GM21526 (cell line): ENCODE measurements at regions not wholly inside any gene's neighbourhood (a gene's known extent, or its start where the extent isn't known, plus 50 kb on each side); places are given as distances from the start of the nearest gene placed in this dataset.
"Not testable (repeated sequence)": the region's sequence is repeated elsewhere in the genome, so short reads cannot be mapped to it uniquely, and the experiment has no call there.

Source experiments
- ATAC-seq: cut with Tn5 transposase; IDR thresholded peaks from one replicate; pipeline ENCODE4 v1.9.1; 2021; ENCODE audit warnings: moderate library complexity; ENCODE audit not compliant: unreplicated experiment, low FRiP score

DNA sequence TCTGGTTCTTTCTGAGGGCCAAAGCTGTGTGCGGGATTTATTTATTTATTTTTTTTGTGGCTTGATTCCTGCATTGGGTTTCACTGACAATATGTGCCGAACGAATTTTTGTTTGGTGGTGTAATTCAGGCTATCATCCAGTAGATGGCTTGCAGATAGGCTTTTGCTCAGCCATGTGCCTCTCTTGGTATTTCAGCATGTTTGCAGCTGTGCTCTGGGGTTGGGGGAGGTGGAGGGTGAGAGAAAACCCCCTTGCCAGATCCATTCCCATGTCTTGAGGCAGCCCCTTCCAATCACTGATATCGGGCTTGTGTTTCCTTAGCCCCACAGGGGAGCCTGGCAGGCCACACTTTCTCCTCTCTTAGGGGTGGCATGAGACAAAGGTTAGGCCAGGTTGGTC, 302.4 kb downstream of the PTGER3 start:
- ATAC-seq: no peak

GRCh38 chr1:70746062-70746461, 301.6 kb downstream of the PTGER3 start:
- ATAC-seq: not testable (repeated sequence)

DNA sequence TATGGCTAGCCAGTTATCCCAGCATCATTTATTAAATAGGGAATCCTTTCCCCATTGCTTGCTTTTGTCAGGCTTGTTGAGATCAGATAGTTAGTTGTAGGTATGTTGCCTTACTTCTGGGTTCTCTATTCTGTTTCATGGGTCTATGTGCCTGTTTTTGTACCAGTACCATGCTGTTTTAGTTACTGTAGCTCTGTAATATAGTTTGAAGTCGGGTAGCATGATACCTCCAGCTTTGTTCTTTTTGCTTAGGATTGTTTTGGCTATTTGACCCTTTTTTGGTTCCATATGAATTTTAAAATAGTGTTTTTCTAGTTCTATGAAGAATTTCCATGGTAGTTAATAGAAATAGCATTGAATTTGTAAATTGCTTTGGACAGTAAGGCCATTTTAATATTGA, 300.5 kb downstream of the PTGER3 start:
- not testable (repeated sequence) for ATAC-seq

GRCh38 chr1:70751676-70752287, 295.8 kb downstream of the PTGER3 start:
- ATAC-seq: not testable (repeated sequence)

GRCh38 chr1:70754701-70755100, 292.9 kb downstream of the PTGER3 start:
- ATAC-seq: no peak

GRCh38 chr1:70760154-70760553, 287.5 kb downstream of the PTGER3 start:
- ATAC-seq: no peak

- no peak for ATAC-seq
Observed at GRCh38 chr1:70762386-70762785, 285.2 kb downstream of the PTGER3 start.

GRCh38 chr1:70764747-70765146, 282.9 kb downstream of the PTGER3 start:
- ATAC-seq: no peak

- ATAC-seq: no peak
Observed at GRCh38 chr1:70767377-70767776, 280.2 kb downstream of the PTGER3 start.

DNA sequence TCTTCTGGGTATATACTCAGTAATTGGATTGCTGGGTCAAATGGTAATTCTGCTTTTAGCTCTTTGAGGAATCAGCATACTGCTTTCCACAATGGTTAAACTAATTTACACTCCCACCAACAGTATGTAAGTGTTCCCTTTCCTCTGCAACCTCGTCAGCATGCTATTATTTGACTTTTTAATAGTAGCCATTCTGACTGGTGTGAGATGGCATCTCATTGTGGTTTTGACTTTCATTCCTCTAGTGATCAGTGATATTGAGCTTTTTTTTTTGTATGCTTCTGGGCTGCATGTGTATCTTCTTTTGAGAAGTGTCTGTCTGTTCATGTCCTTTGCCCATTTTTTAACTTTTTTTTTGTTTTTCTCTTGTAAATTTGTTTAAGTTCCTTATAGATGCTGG, 279.4 kb downstream of the PTGER3 start:
- no peak for ATAC-seq

- no peak for ATAC-seq
Observed at GRCh38 chr1:70778056-70778762, 269.4 kb downstream of the PTGER3 start.

GRCh38 chr1:70778934-70779333, 268.7 kb downstream of the PTGER3 start:
- no peak for ATAC-seq

DNA sequence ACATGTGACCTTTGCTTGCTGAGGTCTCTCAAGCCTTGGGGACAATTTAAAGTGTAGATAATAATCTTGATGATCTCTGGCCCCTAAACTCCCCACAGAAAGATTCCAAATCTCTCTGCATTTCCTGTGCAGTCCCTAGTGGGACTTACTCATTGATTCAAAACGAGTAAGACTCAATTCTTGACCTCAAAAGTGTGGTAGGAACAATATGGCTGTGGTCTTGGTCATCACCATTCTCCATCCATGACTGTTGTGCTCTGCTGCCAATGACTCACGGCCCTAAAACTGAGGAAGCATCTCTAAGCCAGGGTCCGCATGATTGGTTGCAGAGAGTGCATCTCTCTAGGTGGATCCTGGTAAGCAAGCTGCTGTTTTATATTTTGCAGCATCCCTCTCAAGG, 268.0 kb downstream of the PTGER3 start:
- ATAC-seq: no peak

- no peak for ATAC-seq
Observed at GRCh38 chr1:70785287-70785686, 262.3 kb downstream of the PTGER3 start.

- ATAC-seq: no peak
Observed at GRCh38 chr1:70790232-70790923, 257.2 kb downstream of the PTGER3 start.

DNA sequence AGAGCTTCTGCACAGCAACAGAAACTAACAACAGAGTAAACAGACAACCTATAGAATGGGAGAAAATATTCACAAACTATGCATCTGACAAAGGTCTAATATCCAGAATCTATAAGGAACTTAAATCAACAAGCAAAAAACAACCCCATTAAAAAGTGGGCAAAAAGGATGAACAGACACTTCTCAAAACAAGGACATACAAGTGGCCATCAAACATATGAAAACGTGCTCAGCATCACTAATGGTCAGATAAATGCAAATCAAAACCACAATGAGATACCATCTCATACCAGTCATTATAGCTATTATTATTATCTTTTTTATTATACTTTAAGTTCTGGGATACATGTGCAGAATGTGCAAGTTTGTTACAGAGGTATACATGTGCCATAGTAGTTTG, 252.6 kb downstream of the PTGER3 start:
- ATAC-seq: not testable (repeated sequence)

- ATAC-seq: not testable (repeated sequence)
Observed at GRCh38 chr1:70796298-70796697, 251.3 kb downstream of the PTGER3 start.

GRCh38 chr1:70802625-70803024, 245.0 kb downstream of the PTGER3 start:
- not testable (repeated sequence) for ATAC-seq

DNA sequence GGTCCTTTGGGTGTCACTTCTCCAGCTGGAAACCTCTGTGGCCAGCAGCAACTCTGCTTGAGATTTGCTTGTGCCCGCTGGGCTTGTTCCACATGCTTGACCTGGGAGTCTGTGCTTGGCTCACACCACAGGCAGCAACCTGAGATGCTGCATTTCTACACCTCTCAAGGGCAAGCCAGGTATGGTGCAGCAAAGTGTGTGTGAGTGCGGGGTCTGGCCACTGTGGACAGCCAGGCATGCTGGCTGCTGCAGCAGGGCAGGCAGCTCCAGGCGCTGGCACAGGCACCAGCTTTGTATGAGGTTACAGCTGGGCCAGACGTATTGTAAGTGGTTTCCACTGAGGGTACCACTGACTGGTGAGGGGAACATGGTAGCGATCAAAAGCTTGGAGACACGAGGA, 242.0 kb downstream of the PTGER3 start:
- ATAC-seq: no peak

- no peak for ATAC-seq
Observed at GRCh38 chr1:70807088-70807664, 240.4 kb downstream of the PTGER3 start.

- ATAC-seq: no peak
Observed at GRCh38 chr1:70809069-70809468, 238.5 kb downstream of the PTGER3 start.
